AG08395 (cell line): ENCODE measurements at regions not wholly inside any gene's neighbourhood (a gene's known extent, or its start where the extent isn't known, plus 50 kb on each side); places are given as distances from the start of the nearest gene placed in this dataset.

Source experiments
- DNase-seq: peaks from one replicate; pipeline ENCODE4 v3.0.0; 2012; ENCODE audit warnings: mixed read lengths, low spot score

DNA sequence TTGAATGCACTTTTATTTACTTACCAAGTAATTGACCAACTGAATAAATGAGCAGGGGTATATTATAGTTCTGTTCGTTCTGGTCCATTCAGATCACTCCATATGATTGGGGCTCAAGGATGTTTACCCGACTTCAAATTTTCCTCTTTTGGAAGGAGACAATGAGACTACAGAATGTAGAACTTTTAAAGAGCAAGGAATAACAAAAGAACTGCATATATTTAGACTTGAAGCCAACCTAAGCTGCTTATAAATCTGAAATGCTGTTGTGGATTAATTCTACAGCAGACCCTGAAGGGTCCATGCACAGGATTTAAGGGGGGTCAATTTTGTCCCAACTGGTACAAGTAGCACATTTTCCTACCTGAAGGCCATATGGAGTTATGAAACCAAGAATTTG, 610.8 kb downstream of the RAB28 start:
- no peak for DNase-seq

DNA sequence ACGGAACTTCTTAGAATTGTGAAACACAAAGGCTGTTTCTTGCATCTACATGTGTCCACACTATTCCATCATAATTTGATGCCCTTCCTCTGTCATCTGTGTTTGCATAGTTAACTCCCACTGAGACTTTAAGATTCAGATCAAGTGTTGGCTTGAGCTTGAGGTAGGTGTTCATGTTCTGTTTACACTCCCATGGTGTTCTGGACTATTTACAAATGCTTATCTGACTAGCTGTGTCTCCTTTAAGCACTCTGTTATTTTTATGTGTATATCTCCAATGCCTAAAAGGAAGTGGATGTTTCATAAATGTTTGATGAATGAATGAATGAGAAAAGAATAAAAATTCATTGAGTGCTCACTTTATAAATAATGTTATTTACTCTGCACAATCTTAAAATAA, 622.7 kb downstream of the RAB28 start:
- DNase-seq = no peak

DNA sequence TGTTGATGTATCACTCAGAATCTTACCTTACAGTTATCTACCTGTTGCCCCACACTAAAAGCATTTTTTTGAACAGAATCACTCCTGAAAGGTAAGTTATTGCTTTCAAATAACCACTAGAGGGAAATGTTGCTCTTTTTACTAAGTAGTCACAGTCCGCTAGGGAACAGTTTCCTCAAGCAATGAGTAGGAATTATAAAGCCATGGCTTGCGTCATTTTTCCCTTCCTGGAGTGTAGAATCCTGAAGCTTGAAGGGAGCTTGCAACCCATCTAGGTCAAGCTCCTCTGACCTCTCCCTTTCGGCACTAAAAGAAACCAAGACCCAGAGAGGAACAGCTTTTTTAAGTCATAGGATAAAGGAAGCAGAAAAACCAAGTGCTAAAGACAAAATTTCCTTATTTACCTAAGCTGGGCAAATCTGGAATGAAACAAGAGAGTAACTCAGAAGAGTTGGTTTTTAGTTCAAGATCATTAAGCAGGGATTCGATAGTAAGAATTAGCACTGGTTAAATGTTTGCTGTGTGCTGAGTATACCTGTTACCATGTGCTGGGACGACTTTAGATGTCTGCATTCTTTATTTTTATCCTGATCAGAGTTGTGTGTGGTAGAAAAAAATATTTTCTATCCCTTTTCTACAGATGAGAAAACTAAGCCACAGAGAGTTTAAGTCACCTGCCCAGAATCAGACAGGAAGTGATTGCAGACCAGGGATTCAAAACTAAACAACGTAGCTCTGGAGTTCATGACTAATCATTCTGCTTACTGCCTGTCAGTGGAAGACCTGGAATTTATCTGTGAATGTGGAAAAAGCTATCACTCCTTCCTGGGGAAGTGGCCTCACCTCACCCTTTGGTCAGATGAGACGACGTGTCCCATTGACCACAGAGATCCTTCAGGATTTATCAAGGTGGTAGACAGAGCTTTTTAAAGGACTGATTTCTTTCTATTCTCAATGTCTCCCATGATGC, 631.5 kb downstream of the RAB28 start:
- peak; percentile 59 for DNase-seq

DNA sequence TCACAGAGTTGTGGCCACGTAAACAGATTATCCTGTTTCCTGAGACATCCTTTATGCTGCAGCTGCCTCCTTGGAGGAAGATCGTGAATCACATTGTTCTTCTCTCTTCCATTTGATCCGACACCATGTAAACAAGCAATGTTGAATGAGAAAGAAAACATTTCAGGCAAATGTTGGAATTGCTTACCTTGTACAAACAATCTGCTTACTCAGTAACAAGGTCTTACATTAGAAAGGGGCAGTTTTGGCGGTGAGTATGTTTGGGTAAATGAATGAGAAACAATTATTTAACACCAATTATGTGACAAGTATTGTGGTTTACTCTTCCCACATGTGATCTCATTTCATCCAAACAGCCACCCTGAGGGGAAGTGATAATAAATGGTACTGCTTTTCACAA, 637.8 kb downstream of the RAB28 start:
- no peak for DNase-seq

DNA sequence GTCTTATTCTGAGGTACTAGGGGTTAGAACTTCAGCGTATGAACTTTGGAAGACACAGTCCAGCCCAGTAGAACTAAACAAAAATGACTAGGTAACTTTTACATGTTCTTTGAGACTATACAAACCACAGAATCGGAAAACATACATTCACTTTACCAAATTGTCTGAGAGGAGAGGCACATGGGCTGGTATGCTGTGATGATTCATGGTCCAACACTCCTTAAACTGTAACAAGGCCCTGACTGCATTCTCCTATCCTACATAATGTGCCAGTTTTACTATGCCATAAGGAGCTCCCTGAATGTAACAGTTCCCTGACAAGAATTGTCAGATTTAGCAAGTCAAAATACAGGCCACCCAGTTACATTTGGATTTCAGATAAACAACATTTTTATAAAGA, 640.0 kb downstream of the RAB28 start:
- DNase-seq = no peak

DNA sequence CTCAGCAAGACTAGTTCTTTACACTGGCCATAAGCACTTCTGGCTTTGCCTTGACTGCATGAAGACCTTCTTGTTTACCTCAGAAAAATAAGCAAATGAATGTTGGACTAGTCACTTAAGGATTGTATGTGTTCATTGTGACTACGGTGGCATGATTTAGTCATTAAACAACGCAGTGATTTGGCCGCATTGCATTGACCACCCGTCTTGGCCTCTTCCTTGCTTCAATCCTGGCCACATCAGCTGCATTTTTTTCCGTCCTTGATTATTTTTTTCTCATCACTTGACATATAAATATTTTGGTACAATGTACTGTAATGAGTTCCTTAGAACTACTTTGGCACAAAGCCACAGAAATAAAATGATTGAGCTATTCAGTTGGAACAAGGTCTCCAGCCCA, 656.2 kb downstream of the RAB28 start:
- DNase-seq = no peak

DNA sequence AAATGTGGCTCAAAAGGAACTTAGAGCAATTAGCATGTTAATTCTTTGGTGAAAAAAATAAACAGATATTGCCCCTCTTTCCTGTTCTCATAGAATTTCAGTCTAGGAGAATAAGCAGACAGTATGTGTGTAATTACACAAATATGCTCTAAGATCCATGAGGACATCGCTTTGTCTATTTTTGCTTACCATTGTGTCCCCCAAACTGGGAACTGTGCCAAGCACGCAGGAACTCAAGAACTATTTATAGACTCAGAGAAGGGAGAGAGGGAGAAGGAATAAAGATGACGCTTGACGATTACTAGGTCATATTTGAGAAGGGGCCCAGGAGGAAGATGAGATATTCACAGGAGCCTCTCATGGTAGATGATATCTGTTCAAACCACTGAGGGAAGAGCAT, 692.6 kb downstream of the RAB28 start:
- no peak for DNase-seq

DNA sequence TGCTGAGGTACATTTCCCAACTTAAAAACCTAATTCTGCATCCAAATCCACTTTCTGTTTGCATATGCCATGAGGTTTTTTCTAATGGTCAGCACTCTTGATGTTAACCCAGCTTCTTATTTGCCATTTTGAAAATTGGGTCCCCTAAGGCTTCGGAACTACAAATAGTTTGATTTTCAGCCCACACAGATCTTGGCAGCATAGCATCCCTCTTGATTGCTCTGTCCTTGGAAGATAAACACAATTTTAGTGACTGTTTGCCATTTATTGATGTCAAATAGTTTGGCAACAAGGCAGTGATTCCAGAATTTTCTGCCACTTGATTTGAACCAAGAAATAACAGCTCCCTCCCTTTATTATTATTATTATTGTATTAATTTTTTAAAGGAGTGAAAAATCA, 696.9 kb downstream of the RAB28 start:
- DNase-seq = no peak

DNA sequence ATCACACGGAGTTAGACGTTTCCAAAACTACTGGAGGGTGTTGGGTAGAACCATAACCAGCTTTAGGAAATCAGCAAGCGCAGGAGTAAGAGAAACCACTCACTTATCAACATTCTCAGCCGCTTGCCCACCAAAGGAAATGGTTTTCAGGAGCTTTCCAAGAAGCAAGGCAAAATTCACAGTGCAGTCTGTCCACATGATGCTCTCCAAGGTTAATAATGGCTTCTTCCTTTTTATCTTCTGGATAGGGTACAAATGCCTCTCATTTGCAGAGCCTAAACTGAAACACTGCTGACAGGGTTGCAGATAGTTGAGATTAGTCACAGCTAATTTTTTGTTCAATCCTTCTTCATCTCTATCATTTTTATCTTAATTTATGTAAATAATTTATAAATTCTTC, 705.4 kb downstream of the RAB28 start:
- no peak for DNase-seq

DNA sequence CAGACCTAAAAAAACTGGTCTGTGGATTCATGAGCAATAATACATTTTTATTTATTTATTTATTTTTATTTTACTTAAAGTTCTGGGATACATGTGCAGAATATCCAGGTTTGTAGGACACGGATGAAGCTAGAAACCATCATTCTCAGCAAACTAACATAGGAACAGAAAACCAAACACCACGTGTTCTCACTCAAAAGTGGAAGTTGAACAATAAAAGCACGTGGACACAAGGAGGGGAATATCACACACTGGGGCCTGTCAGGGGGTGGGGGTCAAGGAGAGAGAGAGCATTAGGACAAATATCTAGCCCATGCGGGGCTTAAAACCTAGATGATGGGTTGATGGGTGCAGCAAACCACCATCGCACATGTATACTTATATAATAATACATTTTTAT, 705.9 kb downstream of the RAB28 start:
- DNase-seq = no peak

DNA sequence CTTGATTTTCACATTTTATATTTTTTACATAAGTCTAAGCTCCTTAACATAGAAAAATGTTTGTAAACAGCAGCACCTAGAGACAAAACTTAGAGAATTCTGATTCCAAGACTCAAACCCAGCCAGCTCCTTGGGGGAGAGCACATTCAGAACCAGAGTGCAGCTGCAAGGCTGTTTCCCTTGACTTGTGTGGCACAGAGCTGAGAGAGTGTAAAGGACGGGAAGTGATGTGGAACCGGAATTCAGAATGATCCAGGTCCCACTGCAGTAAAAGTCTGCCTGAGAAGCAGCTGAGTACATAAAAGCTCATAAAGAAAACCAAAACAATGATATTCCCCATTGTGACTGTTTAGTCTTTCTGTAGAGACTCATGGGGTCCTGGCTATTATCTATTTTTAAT, 713.8 kb downstream of the RAB28 start:
- no peak for DNase-seq

DNA sequence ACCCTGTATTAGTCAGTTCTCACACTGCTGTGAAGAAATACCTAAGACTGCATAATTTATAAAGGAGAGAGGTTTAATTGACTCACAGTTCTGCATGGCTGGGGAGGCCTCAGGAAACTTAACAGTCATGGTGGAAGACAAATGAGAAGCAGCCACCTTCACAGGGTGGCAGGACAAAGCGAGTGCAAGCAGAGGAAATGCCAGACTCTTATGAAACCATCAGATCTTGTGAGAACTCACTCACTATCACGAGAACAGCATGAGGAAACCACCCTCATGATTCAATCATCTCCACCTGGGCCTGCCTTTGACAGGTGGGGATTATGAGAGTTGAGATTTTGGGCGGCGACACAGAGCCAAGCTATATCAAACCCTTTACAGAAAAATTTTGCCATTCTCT, 722.4 kb downstream of the RAB28 start:
- DNase-seq = no peak

DNA sequence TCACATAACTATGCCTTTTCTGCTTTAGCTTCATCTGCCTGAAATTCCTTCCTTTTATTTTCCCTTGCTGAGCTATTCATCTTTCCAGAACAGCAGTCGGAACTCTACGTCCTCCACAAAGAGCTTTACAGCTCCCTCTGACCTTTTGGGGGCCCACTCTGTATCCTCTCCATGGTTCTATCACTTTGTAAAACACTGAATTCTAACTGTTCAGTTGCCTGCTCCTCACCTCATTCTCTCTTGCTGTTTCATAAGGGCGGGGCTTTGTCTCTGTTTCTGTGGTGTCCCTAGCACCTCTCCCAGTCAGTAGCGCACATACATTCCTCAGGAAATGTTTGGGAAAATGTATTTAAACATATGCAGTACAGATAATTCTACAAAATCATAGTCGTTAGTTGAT, 737.0 kb downstream of the RAB28 start:
- no peak for DNase-seq

DNA sequence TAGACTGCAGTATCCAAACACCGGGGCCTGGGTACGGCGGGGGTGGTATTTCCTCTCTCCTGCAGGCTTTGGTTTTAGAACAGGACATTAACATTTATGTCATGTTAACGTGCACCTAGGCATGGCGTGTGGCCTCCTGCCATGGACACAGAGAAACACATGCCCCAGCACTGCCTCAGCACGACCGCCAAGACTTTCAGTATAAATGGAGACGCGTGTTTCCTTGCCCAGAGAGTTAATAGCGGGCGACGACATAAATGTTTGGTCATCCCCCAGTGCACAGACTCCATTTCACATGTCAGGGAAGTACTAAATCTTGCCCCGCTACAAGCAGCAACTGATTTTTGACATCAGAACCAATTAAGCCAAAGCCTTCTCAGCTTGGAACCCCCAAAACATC, 737.9 kb downstream of the RAB28 start:
- DNase-seq = no peak

DNA sequence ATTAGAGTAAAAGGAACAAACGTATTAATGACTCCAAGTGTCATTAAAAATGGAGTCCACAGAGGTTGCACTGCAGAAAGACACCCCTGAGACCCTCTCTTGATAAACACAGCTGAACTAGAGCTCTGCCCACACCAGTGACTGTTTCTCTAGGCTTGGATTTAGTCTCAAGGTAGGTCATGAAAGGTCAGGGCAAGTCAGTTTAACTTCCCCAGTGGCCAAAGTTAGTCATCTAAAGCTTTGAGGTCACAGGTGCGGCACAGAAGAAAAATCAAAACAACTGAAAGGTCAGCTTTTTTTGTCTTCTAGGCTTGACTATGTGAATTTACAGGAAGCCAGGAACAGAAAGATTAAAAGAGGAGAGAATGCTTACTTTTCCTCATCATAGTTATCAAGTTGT, 749.6 kb downstream of the RAB28 start:
- no peak for DNase-seq

DNA sequence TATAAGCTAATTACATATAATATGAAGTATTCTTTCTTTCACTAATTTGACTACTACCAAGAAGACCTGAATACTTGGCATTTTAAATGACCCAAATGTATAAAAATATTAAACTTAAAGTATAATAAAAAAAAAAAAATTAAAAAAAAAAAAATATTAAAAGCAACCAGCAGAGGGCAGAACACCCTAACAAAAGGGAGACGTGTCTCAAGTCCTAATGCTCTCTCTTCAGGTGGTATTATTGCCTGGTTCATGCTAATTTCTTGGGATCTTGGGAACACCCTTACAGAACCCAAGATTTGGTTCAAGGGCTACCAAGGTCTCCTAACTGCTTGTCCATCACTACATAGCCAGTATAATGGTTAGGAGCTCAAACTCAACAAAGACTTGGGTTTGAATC, 754.8 kb downstream of the RAB28 start:
- DNase-seq = peak; percentile 13

DNA sequence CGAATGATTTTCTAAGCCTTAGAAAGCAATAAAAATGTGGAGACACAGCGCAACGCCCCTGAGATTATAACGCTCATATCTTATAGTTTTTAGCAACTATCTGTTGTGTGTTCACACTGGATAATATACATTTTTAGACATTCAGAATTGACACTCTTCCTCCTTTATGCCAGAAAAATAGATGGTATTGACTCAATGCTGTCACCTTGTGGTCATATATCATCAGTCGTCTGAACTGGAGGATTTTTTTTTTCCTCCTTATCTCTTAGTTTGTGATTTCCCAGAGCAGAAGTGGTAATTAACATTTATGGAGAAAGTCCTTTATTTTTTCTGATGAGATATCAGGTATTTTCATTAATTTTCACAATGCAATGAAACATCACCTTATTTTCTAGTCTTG, 759.6 kb downstream of the RAB28 start:
- no peak for DNase-seq

DNA sequence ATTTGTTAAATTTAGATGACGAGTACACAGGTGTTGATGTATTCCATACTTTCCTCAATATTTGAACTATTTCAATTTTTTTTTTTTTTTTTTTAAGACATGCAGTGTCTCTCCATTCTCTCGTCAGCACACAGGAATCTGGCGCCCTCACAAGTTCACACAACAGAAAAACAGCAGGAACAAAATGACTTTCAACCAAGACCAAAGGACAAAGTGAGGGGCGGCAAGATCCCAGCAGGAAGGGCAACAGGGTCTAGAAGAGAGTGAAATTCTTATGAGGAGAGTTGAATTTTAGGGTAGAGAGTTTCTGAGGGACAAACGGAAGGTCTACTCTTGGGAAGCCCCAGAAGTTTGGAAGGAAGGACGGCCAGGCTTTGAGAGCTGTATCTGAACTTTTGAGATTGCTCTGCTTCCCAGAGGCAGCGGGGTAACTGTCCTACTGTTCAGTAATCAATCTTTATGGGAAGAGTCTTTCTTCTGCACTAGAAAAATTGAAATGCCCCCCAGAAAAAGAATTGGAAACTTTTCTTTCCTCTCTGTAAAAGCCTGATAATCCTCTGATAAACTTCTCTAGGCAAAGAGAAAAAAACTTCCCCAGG, 760.2 kb downstream of the RAB28 start:
- DNase-seq = no peak

DNA sequence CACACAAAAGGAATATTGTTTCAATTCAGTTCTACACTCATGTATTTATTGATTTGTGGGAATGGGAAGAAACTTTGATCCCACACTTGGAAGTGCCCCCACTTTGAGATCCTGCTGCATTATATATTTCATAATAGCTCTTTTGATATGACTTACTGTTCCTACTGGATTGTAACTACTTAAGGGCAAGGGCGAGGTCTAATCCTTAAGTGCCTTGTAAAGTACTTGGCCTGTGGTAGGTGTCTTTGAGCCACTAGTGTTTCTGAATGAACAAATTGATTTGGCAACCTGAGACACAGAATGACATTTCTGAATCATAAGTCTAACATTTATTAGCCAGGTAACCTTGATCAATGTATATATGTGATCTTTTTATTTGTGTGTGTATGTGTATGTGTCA, 767.2 kb downstream of the RAB28 start:
- no peak for DNase-seq

DNA sequence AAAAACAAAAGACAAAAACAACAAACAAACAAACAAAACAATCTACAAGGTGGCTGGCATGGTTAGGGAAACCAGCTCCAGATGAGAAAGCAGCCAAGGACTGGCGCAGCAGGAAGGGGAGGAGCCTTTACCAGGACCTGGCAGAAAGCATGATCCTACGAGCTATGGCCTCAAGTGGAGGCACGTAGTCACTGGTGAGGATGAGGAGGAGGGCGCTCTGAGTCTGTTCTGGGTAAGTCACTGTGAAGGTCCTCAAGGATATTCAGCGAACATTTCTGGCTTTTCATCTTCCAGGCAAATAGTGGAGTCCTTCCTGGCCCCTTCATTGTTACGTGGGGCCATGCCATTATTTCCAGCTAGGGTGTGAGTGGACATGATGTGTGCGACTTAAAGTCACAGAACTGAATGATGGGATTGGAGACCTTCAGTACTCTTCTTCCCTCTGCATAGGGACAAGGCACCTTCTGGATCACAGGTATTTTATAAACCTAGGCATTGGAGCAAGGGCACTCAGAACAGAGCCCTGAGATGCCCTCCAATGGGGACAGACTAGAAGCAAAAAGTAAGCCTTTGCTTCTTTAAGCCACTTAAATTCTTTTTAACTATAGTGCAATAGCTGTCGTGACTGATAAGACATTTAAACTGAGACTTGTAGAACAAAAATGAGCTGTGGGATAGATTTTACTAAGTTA, 771.3 kb downstream of the RAB28 start:
- DNase-seq = no peak

DNA sequence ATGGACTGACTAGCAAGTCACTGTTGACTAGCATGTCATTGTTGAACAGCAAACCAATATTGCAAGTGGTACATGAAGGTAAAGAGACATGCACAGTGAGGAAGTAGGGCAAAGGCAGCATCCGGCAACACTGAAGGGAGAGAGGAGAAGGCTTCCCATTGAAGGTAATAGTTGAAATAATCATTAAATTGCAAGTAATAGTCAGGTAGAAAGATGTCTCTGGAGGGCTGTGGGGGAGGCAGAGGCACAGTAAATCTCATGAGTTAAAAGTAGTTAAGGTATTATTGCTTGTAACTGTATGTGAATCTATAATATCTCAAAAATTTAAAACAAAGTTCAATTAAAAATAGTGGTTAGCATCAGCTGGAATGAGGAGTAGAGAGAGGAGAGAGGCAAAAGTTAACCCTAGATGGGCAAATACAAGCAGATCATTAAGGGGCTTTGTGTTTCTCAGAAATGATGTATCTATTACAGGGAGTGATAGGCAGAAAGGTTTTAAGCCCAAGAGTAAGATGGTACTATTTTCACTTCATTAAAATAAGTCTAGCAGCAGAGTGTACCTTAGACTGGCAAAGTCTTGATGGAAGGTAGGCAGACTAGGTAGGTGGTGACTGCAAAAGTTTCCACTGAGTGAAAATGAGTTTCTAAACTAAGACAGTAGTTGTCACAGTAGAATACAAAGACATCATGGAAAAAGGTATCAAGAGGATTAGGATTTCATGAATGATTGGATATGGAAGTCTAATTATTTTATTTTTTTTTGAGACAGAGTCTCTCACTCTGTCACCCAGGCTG, 776.6 kb downstream of the RAB28 start:
- no peak for DNase-seq

DNA sequence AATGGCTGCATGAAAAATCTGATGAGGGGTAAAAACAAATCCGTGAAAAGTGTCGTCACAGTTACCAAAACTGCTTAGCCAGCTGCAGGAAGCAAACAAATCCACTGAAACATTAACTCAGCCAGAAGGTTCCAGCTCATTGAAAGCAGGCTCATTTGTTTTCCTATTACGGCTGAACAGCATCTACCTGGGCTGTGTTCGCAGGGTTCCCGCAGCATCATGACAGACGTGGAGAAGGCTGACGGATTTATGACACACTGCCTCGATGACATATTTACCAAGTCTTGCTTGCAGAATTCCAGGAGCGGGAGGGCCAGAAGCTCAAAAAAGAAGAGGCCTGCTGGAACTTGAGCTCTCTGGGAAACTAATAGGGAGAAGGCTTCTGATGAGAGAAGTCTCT, 781.1 kb downstream of the RAB28 start:
- DNase-seq = no peak
